ENCODE measurements at regions not wholly inside any gene's neighbourhood (a gene's known extent, or its start where the extent isn't known, plus 50 kb on each side); places are given as distances from the start of the nearest gene placed in this dataset.

DNA sequence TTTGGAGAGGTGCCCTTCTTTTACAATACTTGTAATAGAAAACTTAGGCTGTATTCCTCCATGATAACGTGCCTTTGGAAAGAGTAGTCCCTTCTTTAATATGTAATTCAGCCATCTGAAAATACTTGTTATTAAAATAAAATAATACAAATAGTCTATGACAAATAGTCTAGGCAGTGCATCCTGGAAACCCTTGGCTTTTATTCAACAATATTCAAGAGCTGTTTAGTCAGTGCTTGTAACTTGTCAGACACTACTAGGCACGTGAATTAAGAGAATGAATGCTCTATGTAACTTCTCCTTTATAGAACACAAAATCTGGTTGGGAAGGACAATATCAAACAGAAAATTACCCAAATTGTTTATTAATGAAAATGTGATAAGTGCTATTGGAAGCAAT, 388.2 kb downstream of the MTX2 start:
- no peak overlapping the region for H3K9ac ChIP-seq (ENCODE audit: low read length)
- H3K4me2 ChIP-seq (ENCODE audit: low read length) = no peak overlapping the region
- no peak overlapping the region for H3K4ac ChIP-seq (ENCODE audit: low read depth, low read length)
- H3K36me3 ChIP-seq (ENCODE audit: control insufficient read depth, insufficient read depth, low read length) = no peaks in the 10 kb centered on the region
- no peak overlapping the region for H3K18ac ChIP-seq (ENCODE audit: low read length)
- WGBS (ENCODE audit: extremely low coverage, insufficient coverage, low lambda C conversion rate) = no CpG with 5 or more reads among the region's 2 CpGs
- no peak for DNase-seq
- no peaks in the 10 kb centered on the region for H3K79me1 ChIP-seq (ENCODE audit: low read length)
- no peaks in the 10 kb centered on the region for H3K27me3 ChIP-seq (ENCODE audit: insufficient read depth, low read length, poor library complexity)
- no peak overlapping the region for H4K5ac ChIP-seq (ENCODE audit: low read length)
- no peak overlapping the region for H2BK5ac ChIP-seq (ENCODE audit: low read length)
- H3K23ac ChIP-seq (ENCODE audit: low read length) = no peak overlapping the region
- H3K4me3 ChIP-seq (ENCODE audit: low read length) = no peak overlapping the region
- H3K56ac ChIP-seq (ENCODE audit: low read length) = no peak overlapping the region
- H2BK15ac ChIP-seq (replicated peaks; ENCODE audit: low read depth) = no peak overlapping the region
- no peak overlapping the region for H3K27ac ChIP-seq (ENCODE audit: low read depth, low read length)
- H2AK5ac ChIP-seq (ENCODE audit: low read length) = no peak overlapping the region
- no peaks in the 10 kb centered on the region for H3K4me1 ChIP-seq (ENCODE audit: control insufficient read depth, low read depth, low read length)
- H2BK120ac ChIP-seq (ENCODE audit: low read depth, low read length) = no peak overlapping the region
- no peak overlapping the region for H4K8ac ChIP-seq (ENCODE audit: low read depth, low read length)
- H3K79me2 ChIP-seq (ENCODE audit: control insufficient read depth, insufficient read depth, low read length) = no peaks in the 10 kb centered on the region

DNA sequence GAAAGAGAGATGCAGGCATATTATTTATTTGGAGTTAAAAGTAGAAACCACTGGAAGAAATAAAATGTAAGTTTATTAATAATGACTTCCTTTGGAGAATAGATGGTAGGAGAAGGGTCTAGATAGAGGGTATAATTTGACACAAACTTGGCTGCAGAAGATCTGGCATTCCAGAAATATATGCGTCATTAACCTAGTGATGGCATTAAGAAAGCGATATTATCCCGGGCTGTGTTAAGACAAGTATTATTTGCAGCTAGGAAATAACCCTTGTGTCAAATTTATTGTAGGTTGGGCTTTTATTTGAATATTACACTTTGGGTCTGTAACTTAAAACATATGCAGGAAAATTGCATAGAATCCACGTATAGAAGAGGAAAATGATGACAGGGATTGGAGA, 389.5 kb downstream of the MTX2 start:
- Histone ChIP-seq H2BK5ac (ENCODE audit: low read length) (no peak overlapping the region), H3K27me3 (ENCODE audit: insufficient read depth, low read length, poor library complexity) (no peaks in the 10 kb centered on the region), H2BK15ac (replicated peaks; ENCODE audit: low read depth) (no peak overlapping the region), H4K5ac (ENCODE audit: low read length) (no peak overlapping the region), H3K27ac (ENCODE audit: low read depth, low read length) (no peak overlapping the region), H2BK120ac (ENCODE audit: low read depth, low read length) (no peak overlapping the region), H3K4ac (ENCODE audit: low read depth, low read length) (no peak overlapping the region), H3K18ac (ENCODE audit: low read length) (no peak overlapping the region), H3K56ac (ENCODE audit: low read length) (no peak overlapping the region), H3K79me1 (ENCODE audit: low read length) (no peaks in the 10 kb centered on the region), H3K4me1 (ENCODE audit: control insufficient read depth, low read depth, low read length) (no peaks in the 10 kb centered on the region), H3K23ac (ENCODE audit: low read length) (no peak overlapping the region), H3K4me2 (ENCODE audit: low read length) (no peak overlapping the region), H3K36me3 (ENCODE audit: control insufficient read depth, insufficient read depth, low read length) (no peaks in the 10 kb centered on the region), H3K79me2 (ENCODE audit: control insufficient read depth, insufficient read depth, low read length) (no peaks in the 10 kb centered on the region), H3K4me3 (ENCODE audit: low read length) (no peak overlapping the region), H2AK5ac (ENCODE audit: low read length) (no peak overlapping the region), H3K9ac (ENCODE audit: low read length) (no peak overlapping the region), H4K8ac (ENCODE audit: low read depth, low read length) (no peak overlapping the region)
- no CpG with 5 or more reads among the region's 4 CpGs for WGBS (ENCODE audit: extremely low coverage, insufficient coverage, low lambda C conversion rate)
- DNase-seq = no peak

DNA sequence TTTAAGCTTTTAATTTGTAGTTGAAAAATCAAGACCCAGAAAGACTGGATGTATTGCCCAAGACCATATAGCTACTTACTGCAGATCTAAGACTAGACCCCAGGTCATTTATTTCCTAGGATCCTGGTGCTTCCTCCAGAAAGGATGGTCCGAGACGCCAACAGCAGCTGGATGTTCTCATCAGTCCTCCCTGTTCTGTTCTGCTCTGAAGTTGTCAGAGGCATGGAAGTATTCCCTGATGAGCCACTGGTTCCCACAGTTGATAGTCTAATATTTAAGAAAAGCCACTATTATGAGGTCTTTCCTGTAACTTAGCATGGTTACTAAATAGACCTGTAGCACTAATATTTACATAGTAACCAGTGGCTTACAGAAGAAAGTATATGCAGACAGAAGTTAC, 393.5 kb downstream of the MTX2 start:
- H3K27me3 ChIP-seq (ENCODE audit: insufficient read depth, low read length, poor library complexity) = no peaks in the 10 kb centered on the region
- H3K27ac ChIP-seq (ENCODE audit: low read depth, low read length) = no peak overlapping the region
- H3K4me2 ChIP-seq (ENCODE audit: low read length) = no peak overlapping the region
- H3K36me3 ChIP-seq (ENCODE audit: control insufficient read depth, insufficient read depth, low read length) = no peaks in the 10 kb centered on the region
- H2BK15ac ChIP-seq (replicated peaks; ENCODE audit: low read depth) = no peak overlapping the region
- H2AK5ac ChIP-seq (ENCODE audit: low read length) = no peak overlapping the region
- H3K79me2 ChIP-seq (ENCODE audit: control insufficient read depth, insufficient read depth, low read length) = no peaks in the 10 kb centered on the region
- H3K56ac ChIP-seq (ENCODE audit: low read length) = no peak overlapping the region
- H3K79me1 ChIP-seq (ENCODE audit: low read length) = no peaks in the 10 kb centered on the region
- no peak overlapping the region for H3K4me3 ChIP-seq (ENCODE audit: low read length)
- no peak overlapping the region for H3K18ac ChIP-seq (ENCODE audit: low read length)
- no peak overlapping the region for H3K23ac ChIP-seq (ENCODE audit: low read length)
- no peak overlapping the region for H3K9ac ChIP-seq (ENCODE audit: low read length)
- H2BK120ac ChIP-seq (ENCODE audit: low read depth, low read length) = no peak overlapping the region
- no peak overlapping the region for H4K8ac ChIP-seq (ENCODE audit: low read depth, low read length)
- no peak overlapping the region for H4K5ac ChIP-seq (ENCODE audit: low read length)
- no peak for DNase-seq
- H3K4ac ChIP-seq (ENCODE audit: low read depth, low read length) = no peak overlapping the region
- H2BK5ac ChIP-seq (ENCODE audit: low read length) = no peak overlapping the region
- H3K4me1 ChIP-seq (ENCODE audit: control insufficient read depth, low read depth, low read length) = no peaks in the 10 kb centered on the region
- no CpG with 5 or more reads among the region's 2 CpGs for WGBS (ENCODE audit: extremely low coverage, insufficient coverage, low lambda C conversion rate)

DNA sequence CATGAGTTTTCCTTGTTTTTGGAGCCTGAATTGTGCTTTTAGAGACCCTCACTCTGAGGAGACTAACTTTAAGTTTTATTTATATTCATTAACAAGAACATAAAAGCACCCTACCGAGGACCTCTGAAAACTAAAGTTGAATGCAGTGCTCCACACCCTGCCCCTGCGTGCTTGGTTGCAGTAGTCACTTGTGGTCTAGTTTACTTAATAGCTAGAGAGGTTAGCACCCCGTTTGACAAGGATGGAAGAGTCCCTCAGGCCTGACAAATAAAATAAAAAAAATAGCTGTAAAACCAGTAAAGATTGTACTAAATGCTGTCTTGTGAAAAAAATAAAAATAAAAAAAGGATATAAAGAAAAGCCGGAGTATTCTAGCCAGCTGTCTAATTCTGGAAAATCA, 395.2 kb downstream of the MTX2 start:
- H3K9ac ChIP-seq (ENCODE audit: low read length) = no peak overlapping the region
- no CpG with 5 or more reads among the region's 4 CpGs for WGBS (ENCODE audit: extremely low coverage, insufficient coverage, low lambda C conversion rate)
- no peaks in the 10 kb centered on the region for H3K79me2 ChIP-seq (ENCODE audit: control insufficient read depth, insufficient read depth, low read length)
- H2AK5ac ChIP-seq (ENCODE audit: low read length) = no peak overlapping the region
- no peaks in the 10 kb centered on the region for H3K4me1 ChIP-seq (ENCODE audit: control insufficient read depth, low read depth, low read length)
- H3K18ac ChIP-seq (ENCODE audit: low read length) = no peak overlapping the region
- H3K79me1 ChIP-seq (ENCODE audit: low read length) = no peaks in the 10 kb centered on the region
- DNase-seq = no peak
- no peak overlapping the region for H3K56ac ChIP-seq (ENCODE audit: low read length)
- H3K27ac ChIP-seq (ENCODE audit: low read depth, low read length) = no peak overlapping the region
- no peaks in the 10 kb centered on the region for H3K27me3 ChIP-seq (ENCODE audit: insufficient read depth, low read length, poor library complexity)
- H3K23ac ChIP-seq (ENCODE audit: low read length) = no peak overlapping the region
- no peak overlapping the region for H4K8ac ChIP-seq (ENCODE audit: low read depth, low read length)
- H2BK120ac ChIP-seq (ENCODE audit: low read depth, low read length) = no peak overlapping the region
- no peak overlapping the region for H2BK15ac ChIP-seq (replicated peaks; ENCODE audit: low read depth)
- H2BK5ac ChIP-seq (ENCODE audit: low read length) = no peak overlapping the region
- H3K4ac ChIP-seq (ENCODE audit: low read depth, low read length) = no peak overlapping the region
- no peak overlapping the region for H3K4me2 ChIP-seq (ENCODE audit: low read length)
- H3K4me3 ChIP-seq (ENCODE audit: low read length) = no peak overlapping the region
- no peaks in the 10 kb centered on the region for H3K36me3 ChIP-seq (ENCODE audit: control insufficient read depth, insufficient read depth, low read length)
- no peak overlapping the region for H4K5ac ChIP-seq (ENCODE audit: low read length)

- H3K18ac ChIP-seq (ENCODE audit: low read length) = no peak overlapping the region
- no peaks in the 10 kb centered on the region for H3K79me2 ChIP-seq (ENCODE audit: control insufficient read depth, insufficient read depth, low read length)
- H3K4ac ChIP-seq (ENCODE audit: low read depth, low read length) = no peak overlapping the region
- no peak overlapping the region for H3K4me3 ChIP-seq (ENCODE audit: low read length)
- WGBS (ENCODE audit: extremely low coverage, insufficient coverage, low lambda C conversion rate) = no CpG with 5 or more reads among the region's 1 CpG
- H3K4me1 ChIP-seq (ENCODE audit: control insufficient read depth, low read depth, low read length) = no peaks in the 10 kb centered on the region
- H2BK15ac ChIP-seq (replicated peaks; ENCODE audit: low read depth) = no peak overlapping the region
- no peak for DNase-seq
- no peaks in the 10 kb centered on the region for H3K36me3 ChIP-seq (ENCODE audit: control insufficient read depth, insufficient read depth, low read length)
- no peak overlapping the region for H2BK5ac ChIP-seq (ENCODE audit: low read length)
- no peak overlapping the region for H3K9ac ChIP-seq (ENCODE audit: low read length)
- no peak overlapping the region for H3K27ac ChIP-seq (ENCODE audit: low read depth, low read length)
- H3K79me1 ChIP-seq (ENCODE audit: low read length) = no peaks in the 10 kb centered on the region
- H3K4me2 ChIP-seq (ENCODE audit: low read length) = no peak overlapping the region
- no peaks in the 10 kb centered on the region for H3K27me3 ChIP-seq (ENCODE audit: insufficient read depth, low read length, poor library complexity)
- no peak overlapping the region for H2BK120ac ChIP-seq (ENCODE audit: low read depth, low read length)
- H4K5ac ChIP-seq (ENCODE audit: low read length) = no peak overlapping the region
- H3K56ac ChIP-seq (ENCODE audit: low read length) = no peak overlapping the region
- H2AK5ac ChIP-seq (ENCODE audit: low read length) = no peak overlapping the region
- no peak overlapping the region for H3K23ac ChIP-seq (ENCODE audit: low read length)
- H4K8ac ChIP-seq (ENCODE audit: low read depth, low read length) = no peak overlapping the region
Measured at GRCh38 chr2:176665086-176665485, 395.8 kb downstream of the MTX2 start.

DNA sequence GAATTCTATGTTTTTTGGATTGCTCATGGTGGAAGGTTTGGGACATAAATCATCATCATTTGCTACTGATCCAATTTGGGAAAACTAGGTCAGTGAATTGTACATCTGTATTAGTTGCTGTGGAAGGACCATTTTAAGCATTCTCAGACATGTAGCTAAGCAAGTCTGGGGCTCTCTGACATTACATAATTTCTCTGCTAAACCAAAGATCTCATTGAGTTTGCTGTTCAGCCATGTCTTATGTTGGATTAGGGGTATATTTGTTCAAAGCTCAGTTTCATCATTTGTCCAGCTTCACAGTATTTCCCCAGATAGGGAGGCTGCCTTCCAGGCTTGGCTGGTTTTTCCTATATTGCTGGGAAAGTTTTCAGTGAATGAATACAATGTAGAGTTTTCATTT, 399.7 kb downstream of the MTX2 start:
- no peaks in the 10 kb centered on the region for H3K27me3 ChIP-seq (ENCODE audit: insufficient read depth, low read length, poor library complexity)
- no peaks in the 10 kb centered on the region for H3K79me2 ChIP-seq (ENCODE audit: control insufficient read depth, insufficient read depth, low read length)
- no peaks in the 10 kb centered on the region for H3K4me1 ChIP-seq (ENCODE audit: control insufficient read depth, low read depth, low read length)
- no peak overlapping the region for H3K4me3 ChIP-seq (ENCODE audit: low read length)
- no peaks in the 10 kb centered on the region for H3K36me3 ChIP-seq (ENCODE audit: control insufficient read depth, insufficient read depth, low read length)
- no peak overlapping the region for H3K4me2 ChIP-seq (ENCODE audit: low read length)
- no peak overlapping the region for H2BK120ac ChIP-seq (ENCODE audit: low read depth, low read length)
- no peak overlapping the region for H3K56ac ChIP-seq (ENCODE audit: low read length)
- no peak overlapping the region for H4K5ac ChIP-seq (ENCODE audit: low read length)
- no peak overlapping the region for H3K23ac ChIP-seq (ENCODE audit: low read length)
- H3K79me1 ChIP-seq (ENCODE audit: low read length) = no peaks in the 10 kb centered on the region
- no peak overlapping the region for H2BK5ac ChIP-seq (ENCODE audit: low read length)
- no peak overlapping the region for H3K9ac ChIP-seq (ENCODE audit: low read length)
- H4K8ac ChIP-seq (ENCODE audit: low read depth, low read length) = no peak overlapping the region
- H3K18ac ChIP-seq (ENCODE audit: low read length) = no peak overlapping the region
- no peak overlapping the region for H3K4ac ChIP-seq (ENCODE audit: low read depth, low read length)
- no peak for DNase-seq
- H3K27ac ChIP-seq (ENCODE audit: low read depth, low read length) = no peak overlapping the region
- H2AK5ac ChIP-seq (ENCODE audit: low read length) = no peak overlapping the region
- no peak overlapping the region for H2BK15ac ChIP-seq (replicated peaks; ENCODE audit: low read depth)
